GM19463 (cell line): ENCODE measurements at regions not wholly inside any gene's neighbourhood (a gene's known extent, or its start where the extent isn't known, plus 50 kb on each side); places are given as distances from the start of the nearest gene placed in this dataset.

Experiments used
- ATAC-seq: cut with Tn5 transposase; IDR thresholded peaks from one replicate; pipeline ENCODE4 v1.9.1; 2021; ENCODE audit warnings: mild to moderate bottlenecking, moderate library complexity; ENCODE audit not compliant: unreplicated experiment

DNA sequence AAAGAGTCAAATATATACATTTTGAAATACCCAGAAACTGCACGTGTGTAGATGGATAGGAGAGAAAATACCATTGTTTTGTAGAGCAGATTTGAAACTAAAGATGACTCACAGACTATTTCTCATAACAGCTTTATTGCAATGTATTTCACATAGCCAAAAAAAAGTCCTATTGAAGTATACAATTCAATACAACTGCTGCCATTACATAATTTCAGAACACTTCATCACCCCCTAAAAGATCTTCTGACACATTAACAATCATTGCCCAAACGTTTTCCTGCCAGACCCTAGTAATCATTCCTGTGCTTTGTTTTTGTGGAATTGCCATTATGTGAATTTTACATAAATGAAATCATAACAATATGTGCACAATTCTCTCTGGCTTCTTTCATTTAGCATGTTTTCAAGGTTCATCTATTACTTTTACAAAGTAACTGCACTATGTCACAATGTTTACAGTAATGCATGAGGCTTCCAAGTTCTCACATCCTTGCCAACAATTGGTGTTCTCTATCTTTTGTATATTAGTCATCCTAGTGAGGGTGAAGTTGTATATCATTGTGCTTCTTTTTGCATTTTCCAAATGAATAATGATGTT is 378.6 kb upstream of the CWC22 start:
- ATAC-seq = no peak

DNA sequence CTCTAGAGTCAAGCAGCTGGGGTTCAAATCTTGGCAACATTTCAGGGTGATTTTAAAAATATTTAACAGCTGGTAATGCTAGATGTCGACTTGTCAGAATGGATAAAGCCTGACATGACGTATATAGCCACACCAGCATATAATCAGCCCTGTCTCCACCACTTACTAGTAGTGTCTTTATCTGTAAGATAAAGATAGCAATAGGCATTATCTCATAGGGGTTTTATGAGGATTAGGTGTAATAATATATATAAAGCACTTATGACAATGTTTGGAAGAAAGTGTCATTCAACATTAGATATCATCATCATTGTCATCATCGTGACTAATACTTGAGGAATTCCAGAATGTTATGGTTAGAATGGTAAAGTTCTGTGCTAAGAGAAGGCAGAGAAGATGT is 369.0 kb upstream of the CWC22 start:
- no peak for ATAC-seq

DNA sequence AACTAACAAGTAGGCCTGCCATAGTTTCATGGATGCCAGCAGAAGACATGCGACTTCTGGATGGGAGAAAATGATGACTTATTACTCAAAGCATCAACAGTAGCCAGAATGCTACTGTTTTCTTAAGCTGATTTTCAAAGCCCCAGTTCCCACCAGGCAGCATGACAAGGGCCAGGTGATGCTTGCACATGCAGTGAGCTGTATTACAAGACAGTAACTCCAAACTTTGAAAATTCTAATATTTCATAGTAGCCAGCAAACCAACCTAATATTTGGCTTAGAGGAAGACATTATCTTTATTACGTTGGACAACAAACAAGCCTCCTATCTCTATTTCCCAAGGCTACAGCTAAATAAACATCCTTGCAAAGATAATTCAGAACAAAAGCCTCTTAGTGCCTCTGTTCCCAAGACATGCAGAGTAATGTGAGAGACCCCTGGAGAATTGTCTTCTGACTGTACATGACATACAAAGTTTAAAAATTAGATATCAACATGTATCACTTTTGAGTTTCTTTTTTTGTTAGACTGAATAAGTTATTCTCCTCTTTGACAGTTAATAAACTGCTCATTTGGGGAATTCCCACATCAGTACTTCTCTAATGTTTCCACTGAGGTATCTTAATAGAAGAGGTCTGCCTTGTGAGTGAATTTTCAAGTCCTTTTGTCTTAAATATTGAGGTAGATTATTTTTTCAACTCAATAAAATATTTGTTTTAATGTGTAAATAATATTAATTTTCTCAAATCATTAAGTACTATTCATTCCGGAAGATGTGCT is 367.6 kb upstream of the CWC22 start:
- ATAC-seq = no peak

DNA sequence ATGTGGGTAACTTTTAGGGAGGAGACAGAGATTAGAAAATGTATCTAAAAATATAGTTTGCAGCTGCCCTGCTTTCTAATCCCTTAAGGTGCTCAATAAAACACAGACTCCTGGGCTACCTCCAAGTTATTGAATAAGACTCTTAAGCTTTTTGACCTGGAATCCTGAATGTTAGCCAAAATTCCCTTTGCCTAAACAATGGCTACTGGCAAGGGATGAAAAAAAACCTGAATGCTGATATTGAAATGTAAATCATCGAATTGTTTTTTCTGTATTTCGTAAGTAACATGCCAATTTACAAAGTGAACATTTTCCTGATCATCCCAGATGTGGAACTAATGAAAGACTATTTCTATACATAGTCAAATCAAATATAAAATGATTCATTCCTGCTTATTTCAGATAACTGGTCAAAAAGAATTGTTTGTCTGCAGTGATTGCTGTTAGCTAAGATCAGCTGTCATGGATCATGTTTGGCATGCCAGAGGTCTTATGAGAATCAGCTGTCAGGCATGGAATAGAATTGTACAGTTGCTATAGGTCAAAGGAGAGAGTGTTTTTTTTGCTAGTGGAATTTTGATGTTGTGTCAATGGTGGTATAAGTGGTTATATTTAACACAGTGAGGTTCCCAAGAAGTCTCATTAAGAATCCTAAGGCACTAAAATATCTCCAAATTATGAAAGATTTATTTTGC is 363.6 kb upstream of the CWC22 start:
- no peak for ATAC-seq

DNA sequence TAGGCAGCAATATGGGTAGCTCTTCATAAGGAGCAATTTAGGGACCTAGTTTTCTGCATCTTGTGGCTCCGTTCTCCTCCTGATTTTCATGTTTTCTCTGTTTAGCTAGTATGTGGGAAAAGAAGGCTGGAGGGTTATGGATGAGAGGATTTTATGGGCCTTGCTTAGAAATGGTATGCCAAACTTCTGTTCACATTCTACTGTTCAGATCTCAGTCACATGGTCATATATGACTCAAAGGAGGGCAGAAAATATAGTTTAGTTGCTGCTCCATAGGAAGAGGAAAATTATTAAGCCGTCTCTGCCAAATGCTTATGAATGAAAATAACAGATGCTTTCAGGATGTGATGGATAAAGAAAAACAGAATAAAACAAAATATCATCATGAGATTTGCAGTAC is 361.8 kb upstream of the CWC22 start:
- no peak for ATAC-seq

DNA sequence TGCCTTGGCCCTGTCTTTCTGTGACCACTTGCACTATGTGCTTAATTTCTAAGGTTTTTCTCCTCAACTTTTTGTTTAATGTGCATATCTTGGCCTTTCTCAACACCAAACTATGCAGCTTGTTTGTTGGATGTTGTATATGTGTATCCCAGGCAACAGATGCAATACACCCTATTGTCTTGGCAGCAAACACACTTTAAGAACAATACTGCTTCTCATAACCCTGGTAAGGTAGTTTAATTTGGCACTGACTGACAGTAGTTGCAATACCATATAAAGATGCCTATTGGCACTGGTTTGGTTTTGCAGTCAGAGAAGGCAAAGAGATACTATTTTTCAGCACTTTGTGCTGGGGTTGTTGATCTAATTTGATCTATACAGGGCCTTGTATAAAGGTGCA is 360.7 kb upstream of the CWC22 start:
- no peak for ATAC-seq

DNA sequence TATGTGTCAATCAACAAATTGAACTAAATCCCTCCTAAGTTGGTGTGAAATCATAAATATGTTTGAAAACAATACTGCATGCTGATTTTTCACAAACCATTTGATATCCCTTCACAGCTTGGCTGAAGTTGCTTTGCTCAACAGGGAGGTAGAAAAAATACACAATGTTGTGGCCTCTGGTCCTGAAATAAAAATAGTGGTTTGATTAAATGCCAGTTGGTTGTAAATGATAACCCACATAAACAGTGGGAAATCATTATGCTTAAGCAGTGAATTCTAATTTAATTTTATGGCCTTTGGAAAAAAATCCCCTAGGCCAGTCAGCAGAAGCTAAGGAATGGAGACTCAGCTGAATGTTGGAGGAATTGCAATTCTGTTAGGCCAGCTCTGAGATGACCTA is 359.4 kb upstream of the CWC22 start:
- ATAC-seq = no peak

DNA sequence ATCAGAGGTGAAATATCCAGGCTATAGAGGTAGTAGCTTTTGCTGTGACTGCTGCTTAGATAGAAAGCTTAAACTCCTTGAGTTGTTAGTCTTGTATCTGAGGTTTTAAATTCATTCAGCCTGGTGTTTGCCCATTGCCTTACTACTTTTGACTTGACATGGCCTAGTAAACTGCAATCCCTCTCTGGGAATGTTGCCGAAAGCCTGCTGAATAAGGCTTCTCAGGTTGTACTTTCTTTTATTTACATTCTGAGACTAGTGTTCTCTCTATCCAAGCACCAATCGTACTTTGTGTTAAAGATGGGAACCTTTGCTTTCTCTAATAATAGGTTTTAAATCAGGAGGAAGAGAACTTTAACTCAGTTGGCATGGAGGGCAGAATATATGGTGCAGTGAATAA is 357.6 kb upstream of the CWC22 start:
- no peak for ATAC-seq

DNA sequence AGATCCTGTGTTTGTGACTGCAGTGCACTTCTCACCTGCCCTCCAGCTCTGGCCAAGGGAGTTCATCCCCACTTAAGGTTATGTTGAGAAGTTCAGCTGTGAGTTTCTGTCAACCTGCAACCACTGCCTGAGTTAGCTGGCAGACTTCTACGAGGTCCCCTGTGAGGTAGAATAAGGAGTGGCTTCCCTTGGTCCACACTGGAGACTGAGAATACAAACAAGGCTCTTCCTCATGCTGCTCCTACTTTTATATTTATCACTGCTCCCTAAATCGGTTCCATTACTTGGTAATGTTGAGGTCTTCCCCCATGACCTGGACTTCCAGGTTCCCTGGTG is 353.2 kb upstream of the CWC22 start:
- ATAC-seq = peak; percentile 36

DNA sequence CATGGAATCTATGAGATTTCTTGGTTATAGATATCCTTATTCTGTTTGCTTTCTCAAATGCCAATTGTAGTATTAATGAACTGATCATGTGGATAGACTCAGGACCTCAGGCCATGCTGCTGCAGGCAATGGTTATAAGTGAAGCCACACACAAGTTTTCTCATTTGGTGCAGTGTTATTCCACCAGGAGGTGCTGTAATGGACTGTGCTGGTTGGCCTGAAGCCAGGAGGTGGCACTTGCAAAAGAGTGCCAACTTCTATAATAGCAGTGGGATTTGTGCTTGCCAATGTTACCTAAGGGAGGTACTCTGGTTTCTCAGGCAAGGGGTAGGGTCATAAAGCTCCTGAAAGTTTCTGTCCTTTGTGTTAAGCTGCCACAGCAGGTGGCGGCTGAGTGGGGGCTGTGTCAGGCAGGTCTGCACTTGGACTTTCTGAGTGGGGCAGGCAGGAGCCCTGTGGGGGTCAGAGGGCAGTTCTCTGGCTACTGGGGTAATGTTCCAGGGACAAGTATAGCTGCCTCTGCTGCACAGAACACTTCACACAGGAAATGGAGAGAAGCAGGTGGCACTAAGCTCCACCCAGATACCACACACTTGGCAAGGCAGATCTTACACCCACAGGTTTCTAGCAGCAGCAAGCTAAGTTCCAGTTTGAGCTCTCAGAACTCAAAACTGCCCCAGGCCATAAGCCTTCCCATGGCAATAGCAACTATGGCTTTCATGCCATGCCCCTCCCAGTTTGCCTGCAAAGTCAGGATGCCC is 352.6 kb upstream of the CWC22 start:
- ATAC-seq = peak; percentile 95

DNA sequence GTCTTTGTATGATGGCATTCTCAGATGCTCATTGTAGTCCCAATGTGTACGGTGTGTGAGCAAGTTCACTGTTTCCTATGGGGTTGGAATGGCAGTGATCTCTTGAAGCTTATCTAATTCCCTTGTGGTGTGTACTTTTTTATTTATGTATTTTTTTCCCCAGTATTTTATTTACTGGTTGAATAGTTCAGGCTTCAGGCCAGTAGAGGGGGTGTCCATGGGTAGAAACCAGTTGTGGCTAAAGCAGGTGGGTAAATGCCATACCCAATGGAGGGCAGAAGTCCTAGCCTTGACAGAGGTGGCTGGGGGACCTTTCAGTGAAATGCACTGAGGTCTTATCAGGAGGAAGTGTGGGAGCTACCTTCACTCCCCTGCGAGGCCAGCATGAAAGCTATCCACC is 351.4 kb upstream of the CWC22 start:
- no peak for ATAC-seq

DNA sequence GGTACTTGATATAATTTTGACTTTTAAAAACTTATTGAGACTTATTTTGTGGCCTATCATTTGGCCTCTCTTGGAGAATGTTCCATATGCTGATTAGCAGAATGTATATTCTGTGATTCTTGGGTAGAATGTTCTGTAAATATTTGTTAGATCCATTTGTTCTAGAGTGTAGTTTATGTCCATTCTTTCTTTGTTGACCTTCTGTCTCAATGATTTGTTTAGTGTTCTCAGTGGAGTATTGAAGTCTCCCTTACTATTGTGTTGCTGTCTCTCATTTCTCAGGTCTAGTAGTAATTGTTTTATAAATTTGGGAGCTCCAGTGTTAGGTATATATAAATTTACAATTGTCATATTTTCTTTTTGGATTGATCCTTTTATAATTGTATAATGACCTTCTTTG is 349.6 kb upstream of the CWC22 start:
- ATAC-seq = no peak

DNA sequence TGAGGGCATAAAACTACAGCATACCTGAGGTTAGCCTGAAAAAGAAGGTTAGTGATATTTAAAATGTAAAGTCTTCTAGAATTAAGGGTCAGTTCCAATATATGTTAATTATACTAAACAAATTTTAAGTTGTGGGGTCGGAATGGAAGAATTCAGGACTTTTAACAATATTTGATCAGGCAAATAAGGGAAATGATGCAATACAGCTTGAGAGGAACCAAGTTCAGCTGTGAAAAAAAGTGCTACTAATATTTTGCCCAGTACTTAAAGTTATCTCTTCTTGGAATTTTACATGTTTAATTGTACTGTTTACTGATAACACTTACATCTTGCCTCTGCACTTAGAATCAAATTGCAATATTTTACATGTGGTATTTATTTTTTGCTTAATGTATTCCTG is 345.5 kb upstream of the CWC22 start:
- ATAC-seq = no peak

DNA sequence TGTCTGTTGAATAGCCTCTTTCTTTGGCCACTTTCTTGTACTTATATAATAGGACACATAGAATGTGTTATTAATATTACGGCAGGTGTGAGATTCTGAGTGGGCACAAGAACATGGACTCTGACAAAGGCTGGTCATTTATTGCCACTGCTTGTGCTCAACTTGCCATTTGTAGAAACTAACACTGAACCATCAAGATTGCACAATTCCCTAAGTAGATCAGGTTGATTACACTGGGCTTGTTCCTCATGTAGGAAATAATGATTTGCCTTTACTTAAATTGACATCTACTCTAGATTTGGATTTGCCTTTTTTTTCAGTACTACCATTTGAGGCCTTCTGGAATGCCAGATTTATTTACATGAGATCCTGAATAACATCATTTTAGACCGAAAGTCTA is 342.7 kb upstream of the CWC22 start:
- ATAC-seq = no peak

DNA sequence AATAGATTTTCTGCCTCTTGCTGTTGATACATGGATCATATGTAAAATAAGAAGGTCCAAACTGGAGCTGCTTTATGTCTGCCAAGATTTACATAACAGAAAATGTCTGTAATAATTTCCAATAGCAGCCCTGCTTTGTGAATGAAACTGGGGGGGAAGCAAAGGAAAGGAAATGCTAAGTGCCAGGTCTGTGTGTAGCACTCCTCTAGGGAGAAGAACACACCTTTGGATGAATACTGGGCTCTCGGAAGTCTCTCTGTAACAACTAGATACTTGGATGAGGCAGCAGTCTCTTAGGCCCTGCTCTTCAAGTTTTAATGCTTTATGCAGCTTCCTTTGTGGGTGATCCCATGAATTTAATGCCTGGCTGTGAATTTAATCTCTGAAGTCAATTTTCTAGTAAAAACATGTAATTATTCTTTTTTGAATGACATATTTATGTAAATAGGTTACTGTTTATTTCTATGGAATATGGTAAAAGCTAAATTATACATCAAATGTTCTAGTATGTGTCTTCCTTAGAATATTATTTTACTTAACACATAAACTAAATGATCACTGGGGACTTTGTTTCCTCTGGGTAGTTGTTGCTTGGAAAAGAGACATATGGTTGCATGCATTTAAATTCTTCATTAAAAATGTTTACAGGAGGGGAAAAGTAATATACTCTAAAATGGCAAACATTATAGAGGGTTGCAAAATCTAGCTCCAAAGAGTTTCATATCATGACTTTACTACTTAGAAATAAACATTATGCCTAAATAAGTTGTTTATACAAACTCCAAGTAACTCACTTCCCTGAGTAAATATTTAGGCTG is 336.6 kb upstream of the CWC22 start:
- no peak for ATAC-seq

DNA sequence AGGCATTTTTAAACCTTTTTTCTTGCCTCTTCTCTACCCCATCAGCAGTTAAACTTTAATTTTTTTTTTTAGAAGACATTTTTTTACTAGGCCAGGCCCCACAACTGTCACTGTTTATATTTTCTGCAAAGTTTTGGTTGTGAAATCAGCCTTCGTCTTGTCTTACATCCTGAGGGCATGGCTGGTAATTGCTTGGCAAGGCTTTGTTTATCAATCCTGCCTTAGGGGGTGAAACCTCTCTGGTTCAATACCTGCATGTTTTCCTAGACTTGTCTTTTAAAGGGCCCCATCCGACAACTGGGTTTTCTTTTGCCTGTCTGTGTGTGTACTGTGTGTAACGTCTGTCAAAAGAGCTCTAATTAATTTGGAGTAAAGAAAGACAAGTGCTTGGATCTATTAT is 330.0 kb upstream of the CWC22 start:
- ATAC-seq = no peak

DNA sequence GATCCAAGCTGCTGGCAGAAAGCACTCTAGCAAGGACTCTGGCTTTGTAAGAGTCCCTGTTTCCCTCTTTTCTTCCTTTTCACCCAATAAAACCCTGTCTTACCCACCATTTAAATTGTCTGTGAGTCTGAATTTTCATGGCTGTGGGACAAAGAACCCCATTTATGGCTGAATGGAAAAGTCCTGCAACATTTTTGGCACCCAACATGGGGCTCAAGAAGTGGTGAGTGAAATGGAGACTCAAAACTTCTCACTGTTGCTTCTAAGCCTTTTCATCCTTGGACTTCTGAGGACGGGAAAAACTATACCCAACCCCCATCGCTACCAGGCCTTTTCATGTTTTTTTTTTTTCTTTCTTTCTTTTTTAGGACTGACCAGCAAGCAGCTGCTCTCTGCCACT is 329.5 kb upstream of the CWC22 start:
- no peak for ATAC-seq

DNA sequence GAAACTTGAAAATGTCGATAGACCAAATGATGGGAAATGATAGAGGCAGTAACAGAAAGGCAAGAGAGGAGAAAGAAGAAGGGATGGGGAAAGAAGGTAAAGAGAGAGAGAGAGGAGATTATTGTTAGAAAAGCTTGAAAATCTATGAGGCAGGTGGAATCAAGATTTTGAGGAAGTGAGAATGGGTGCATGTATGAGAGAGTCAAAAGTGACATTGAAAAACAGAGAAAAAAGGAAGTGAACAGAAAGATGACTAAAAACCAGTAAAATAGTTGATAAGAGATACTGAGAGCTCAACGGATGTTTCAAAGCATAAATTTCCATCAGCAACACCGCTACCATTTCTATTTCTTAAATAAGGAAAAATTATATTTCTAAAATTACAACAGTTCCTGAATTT is 327.4 kb upstream of the CWC22 start:
- ATAC-seq = peak; percentile 99

DNA sequence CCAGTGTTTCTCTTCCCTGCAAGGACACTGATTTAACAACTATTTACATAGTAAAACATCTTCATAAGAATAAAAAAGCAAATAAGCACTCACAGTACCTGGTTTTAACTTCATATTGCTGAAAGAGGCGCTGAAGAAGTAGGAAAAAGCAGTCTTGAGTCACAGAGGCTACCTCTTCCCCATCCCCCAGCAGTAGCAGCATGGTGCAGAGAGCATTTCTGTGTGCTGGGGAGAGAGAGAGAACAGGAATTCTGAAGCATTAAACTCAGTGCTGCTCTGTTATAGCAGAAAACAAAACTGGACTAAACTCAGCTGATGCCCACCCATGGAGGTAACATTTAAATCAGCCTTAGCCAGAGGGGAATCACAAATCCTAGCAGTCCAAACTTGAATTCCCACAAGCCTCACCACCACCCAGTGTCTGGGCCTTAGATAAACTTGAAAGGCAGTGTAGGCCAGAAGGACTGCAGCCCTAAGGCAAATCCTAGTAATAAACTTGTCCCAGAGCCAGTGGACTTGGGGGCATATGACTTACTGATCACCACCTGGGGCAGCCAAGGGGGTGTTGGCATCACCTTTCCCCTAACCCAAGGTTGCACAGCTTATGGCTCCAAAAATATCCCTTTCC is 321.8 kb upstream of the CWC22 start:
- ATAC-seq = no peak

DNA sequence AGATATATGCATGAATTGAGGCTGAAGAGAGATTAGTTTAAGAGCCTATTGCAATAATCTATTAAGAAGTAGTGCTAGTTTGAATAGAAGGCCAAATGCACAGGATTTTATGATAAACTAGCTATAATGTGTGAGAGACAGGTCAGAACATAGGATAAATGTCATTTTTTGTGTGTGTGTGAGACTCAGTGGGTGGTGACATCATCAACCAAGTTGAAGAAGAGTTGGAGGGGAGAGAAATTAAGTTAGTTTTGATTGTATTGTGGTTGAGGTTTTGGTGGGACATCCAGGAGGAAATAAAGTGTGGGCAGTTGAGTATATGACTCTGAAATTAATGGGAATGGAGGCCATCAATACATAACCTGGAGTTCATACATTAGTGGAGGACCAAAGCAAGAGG is 320.1 kb upstream of the CWC22 start:
- ATAC-seq = no peak
